ENCODE measurements at regions not wholly inside any gene's neighbourhood (a gene's known extent, or its start where the extent isn't known, plus 50 kb on each side); places are given as distances from the start of the nearest gene placed in this dataset.
A peak's percentile ranks its signal among the peaks of the same experiment; 100 is the strongest.

GRCh38 chr1:204736836-204737235 is 51.3 kb upstream of the LRRN2 start:
- Histone ChIP-seq H3K4me1 (ENCODE audit: control insufficient read depth, insufficient read depth, low read length, poor library complexity, severe bottlenecking) (no peaks in the 10 kb centered on the region), H3K36me3 (ENCODE audit: control insufficient read depth, insufficient read depth, low read length) (no peaks in the 10 kb centered on the region), H3K27ac (ENCODE audit: insufficient read depth, low read length, poor library complexity, severe bottlenecking) (no peak overlapping the region), H3K9me3 (ENCODE audit: control insufficient read depth, low read length) (no peaks in the 10 kb centered on the region), H3K27me3 (replicated peaks; ENCODE audit: control insufficient read depth, insufficient read depth, low read length, poor library complexity, severe bottlenecking) (no peaks in the 10 kb centered on the region), H3K4me3 (ENCODE audit: insufficient read depth, low read depth, low read length, poor library complexity, severe bottlenecking) (no peak overlapping the region)
- no peak for DNase-seq

- no peaks in the 10 kb centered on the region for H3K27me3 ChIP-seq (replicated peaks; ENCODE audit: control insufficient read depth, insufficient read depth, low read length, poor library complexity, severe bottlenecking)
- no peak for DNase-seq
- no peak overlapping the region for H3K4me3 ChIP-seq (ENCODE audit: insufficient read depth, low read depth, low read length, poor library complexity, severe bottlenecking)
- H3K36me3 ChIP-seq (ENCODE audit: control insufficient read depth, insufficient read depth, low read length) = no peaks in the 10 kb centered on the region
- H3K4me1 ChIP-seq (ENCODE audit: control insufficient read depth, insufficient read depth, low read length, poor library complexity, severe bottlenecking) = no peaks in the 10 kb centered on the region
- no peaks in the 10 kb centered on the region for H3K9me3 ChIP-seq (ENCODE audit: control insufficient read depth, low read length)
- no peak overlapping the region for H3K27ac ChIP-seq (ENCODE audit: insufficient read depth, low read length, poor library complexity, severe bottlenecking)
Observed at GRCh38 chr1:204738506-204738905, 53.0 kb upstream of the LRRN2 start.

DNA sequence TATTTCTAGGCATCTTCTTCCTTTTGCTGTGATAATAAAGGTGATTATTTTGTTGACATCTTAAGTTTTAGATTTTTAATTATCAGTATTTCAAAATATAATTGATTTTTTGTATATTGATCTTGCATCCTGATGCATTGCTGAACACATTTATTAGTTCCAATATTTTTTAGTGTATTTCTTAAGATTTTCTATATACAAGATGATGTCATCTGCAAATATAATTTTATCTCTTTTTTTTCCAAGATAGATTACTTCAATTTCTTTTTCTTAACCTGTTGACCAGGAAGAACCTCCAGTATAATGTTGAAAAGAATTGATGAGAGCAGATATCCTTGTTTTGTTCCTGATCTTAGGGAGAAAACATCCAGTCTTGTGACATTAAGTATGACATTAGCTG is 54.8 kb upstream of the LRRN2 start:
- DNase-seq = no peak
- H3K4me3 ChIP-seq (ENCODE audit: insufficient read depth, low read depth, low read length, poor library complexity, severe bottlenecking) = no peak overlapping the region
- no peaks in the 10 kb centered on the region for H3K4me1 ChIP-seq (ENCODE audit: control insufficient read depth, insufficient read depth, low read length, poor library complexity, severe bottlenecking)
- no peaks in the 10 kb centered on the region for H3K27me3 ChIP-seq (replicated peaks; ENCODE audit: control insufficient read depth, insufficient read depth, low read length, poor library complexity, severe bottlenecking)
- no peak overlapping the region for H3K27ac ChIP-seq (ENCODE audit: insufficient read depth, low read length, poor library complexity, severe bottlenecking)
- no peaks in the 10 kb centered on the region for H3K36me3 ChIP-seq (ENCODE audit: control insufficient read depth, insufficient read depth, low read length)
- H3K9me3 ChIP-seq (ENCODE audit: control insufficient read depth, low read length) = no peaks in the 10 kb centered on the region

- Histone ChIP-seq H3K4me3 (ENCODE audit: insufficient read depth, low read depth, low read length, poor library complexity, severe bottlenecking) (no peak overlapping the region), H3K36me3 (ENCODE audit: control insufficient read depth, insufficient read depth, low read length) (no peaks in the 10 kb centered on the region), H3K27me3 (replicated peaks; ENCODE audit: control insufficient read depth, insufficient read depth, low read length, poor library complexity, severe bottlenecking) (no peaks in the 10 kb centered on the region), H3K27ac (ENCODE audit: insufficient read depth, low read length, poor library complexity, severe bottlenecking) (no peak overlapping the region), H3K4me1 (ENCODE audit: control insufficient read depth, insufficient read depth, low read length, poor library complexity, severe bottlenecking) (no peaks in the 10 kb centered on the region), H3K9me3 (ENCODE audit: control insufficient read depth, low read length) (no peaks in the 10 kb centered on the region)
- no peak for DNase-seq
Observed at GRCh38 chr1:204741440-204741839, 55.9 kb upstream of the LRRN2 start.

DNA sequence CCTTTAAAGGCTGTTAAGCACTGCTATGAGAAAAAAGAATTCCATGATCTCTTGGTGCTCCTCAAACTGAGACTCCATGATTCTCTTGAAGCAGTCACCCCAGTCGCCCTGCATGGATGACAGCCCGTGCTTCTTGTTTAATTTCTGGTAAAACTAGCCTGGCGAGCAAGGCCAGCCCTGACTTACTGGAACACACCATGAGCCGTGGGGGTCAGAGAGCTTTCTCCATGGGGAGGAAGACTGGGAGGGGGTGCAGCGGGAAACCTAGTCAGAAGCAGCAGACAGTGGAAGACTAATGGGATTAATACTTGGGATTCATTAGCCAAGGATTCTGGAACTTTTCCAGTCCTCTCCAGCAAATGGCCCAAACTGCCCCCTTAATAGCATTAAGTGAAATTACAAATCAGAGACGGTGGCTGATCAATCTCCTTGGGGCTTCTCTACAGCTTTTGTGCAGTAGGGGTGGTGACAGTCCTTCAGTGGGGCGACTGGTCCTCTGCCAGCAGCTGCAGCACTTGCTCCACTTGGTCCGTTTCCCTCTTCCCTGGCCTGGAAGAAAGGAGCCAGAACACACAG is 57.2 kb upstream of the LRRN2 start:
- Histone ChIP-seq H3K36me3 (ENCODE audit: control insufficient read depth, insufficient read depth, low read length) (no peaks in the 10 kb centered on the region), H3K27ac (ENCODE audit: insufficient read depth, low read length, poor library complexity, severe bottlenecking) (no peak overlapping the region), H3K4me3 (ENCODE audit: insufficient read depth, low read depth, low read length, poor library complexity, severe bottlenecking) (no peak overlapping the region), H3K27me3 (replicated peaks; ENCODE audit: control insufficient read depth, insufficient read depth, low read length, poor library complexity, severe bottlenecking) (no peaks in the 10 kb centered on the region), H3K9me3 (ENCODE audit: control insufficient read depth, low read length) (no peaks in the 10 kb centered on the region), H3K4me1 (ENCODE audit: control insufficient read depth, insufficient read depth, low read length, poor library complexity, severe bottlenecking) (no peaks in the 10 kb centered on the region)
- DNase-seq = no peak

DNA sequence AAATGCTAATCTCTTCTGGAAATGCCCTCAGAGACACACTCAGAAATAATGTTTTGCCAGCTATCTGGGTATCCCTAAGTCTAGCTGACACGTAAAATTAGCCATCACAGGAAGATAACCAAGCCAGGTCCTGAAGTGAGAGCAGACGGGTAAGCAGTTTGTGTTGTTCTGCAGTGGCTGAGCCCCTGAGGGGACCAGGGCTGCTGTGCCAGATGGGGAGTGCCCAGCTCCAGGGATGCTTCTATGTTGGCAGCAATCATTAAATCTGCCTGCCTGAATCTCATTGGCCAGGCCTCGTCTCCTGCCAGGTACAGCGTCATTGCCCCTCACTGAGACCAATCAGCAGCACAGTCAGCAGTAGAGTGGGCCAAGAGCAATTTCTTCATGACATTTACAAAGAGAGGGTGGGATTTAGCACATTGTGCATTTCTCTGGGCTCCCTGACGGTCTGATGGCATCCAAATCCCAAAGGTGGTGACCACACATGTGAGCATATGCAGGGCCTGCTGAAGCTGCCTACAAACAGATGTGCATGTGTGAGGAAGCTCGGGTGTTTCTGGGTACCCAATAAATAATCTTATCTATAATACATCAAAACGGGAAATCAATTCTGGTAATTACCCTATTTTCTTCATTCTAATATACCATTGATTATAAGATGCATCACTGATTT is 58.7 kb upstream of the LRRN2 start:
- H3K27ac ChIP-seq (ENCODE audit: insufficient read depth, low read length, poor library complexity, severe bottlenecking) = no peak overlapping the region
- no peaks in the 10 kb centered on the region for H3K9me3 ChIP-seq (ENCODE audit: control insufficient read depth, low read length)
- H3K4me3 ChIP-seq (ENCODE audit: insufficient read depth, low read depth, low read length, poor library complexity, severe bottlenecking) = no peak overlapping the region
- no peaks in the 10 kb centered on the region for H3K27me3 ChIP-seq (replicated peaks; ENCODE audit: control insufficient read depth, insufficient read depth, low read length, poor library complexity, severe bottlenecking)
- DNase-seq = no peak
- H3K36me3 ChIP-seq (ENCODE audit: control insufficient read depth, insufficient read depth, low read length) = no peaks in the 10 kb centered on the region
- H3K4me1 ChIP-seq (ENCODE audit: control insufficient read depth, insufficient read depth, low read length, poor library complexity, severe bottlenecking) = no peaks in the 10 kb centered on the region

GRCh38 chr1:204746838-204747442 is 61.4 kb upstream of the LRRN2 start:
- H3K27me3 ChIP-seq (replicated peaks; ENCODE audit: control insufficient read depth, insufficient read depth, low read length, poor library complexity, severe bottlenecking) = no peaks in the 10 kb centered on the region
- H3K4me3 ChIP-seq (ENCODE audit: insufficient read depth, low read depth, low read length, poor library complexity, severe bottlenecking) = no peak overlapping the region
- no peaks in the 10 kb centered on the region for H3K9me3 ChIP-seq (ENCODE audit: control insufficient read depth, low read length)
- H3K36me3 ChIP-seq (ENCODE audit: control insufficient read depth, insufficient read depth, low read length) = no peaks in the 10 kb centered on the region
- H3K27ac ChIP-seq (ENCODE audit: insufficient read depth, low read length, poor library complexity, severe bottlenecking) = no peak overlapping the region
- DNase-seq = peak in 1 of 3 donors; percentile 22
- H3K4me1 ChIP-seq (ENCODE audit: control insufficient read depth, insufficient read depth, low read length, poor library complexity, severe bottlenecking) = no peaks in the 10 kb centered on the region

GRCh38 chr1:204751480-204751879 is 65.9 kb upstream of the LRRN2 start:
- Histone ChIP-seq H3K27ac (ENCODE audit: insufficient read depth, low read length, poor library complexity, severe bottlenecking) (no peak overlapping the region), H3K4me1 (ENCODE audit: control insufficient read depth, insufficient read depth, low read length, poor library complexity, severe bottlenecking) (no peaks in the 10 kb centered on the region), H3K36me3 (ENCODE audit: control insufficient read depth, insufficient read depth, low read length) (no peaks in the 10 kb centered on the region), H3K27me3 (replicated peaks; ENCODE audit: control insufficient read depth, insufficient read depth, low read length, poor library complexity, severe bottlenecking) (no peaks in the 10 kb centered on the region), H3K4me3 (ENCODE audit: insufficient read depth, low read depth, low read length, poor library complexity, severe bottlenecking) (no peak overlapping the region), H3K9me3 (ENCODE audit: control insufficient read depth, low read length) (no peaks in the 10 kb centered on the region)
- no peak for DNase-seq

GRCh38 chr1:204751883-204752687 is 66.5 kb upstream of the LRRN2 start:
- no peak for DNase-seq
- no peak overlapping the region for H3K27ac ChIP-seq (ENCODE audit: insufficient read depth, low read length, poor library complexity, severe bottlenecking)
- no peaks in the 10 kb centered on the region for H3K4me1 ChIP-seq (ENCODE audit: control insufficient read depth, insufficient read depth, low read length, poor library complexity, severe bottlenecking)
- H3K36me3 ChIP-seq (ENCODE audit: control insufficient read depth, insufficient read depth, low read length) = no peaks in the 10 kb centered on the region
- H3K4me3 ChIP-seq (ENCODE audit: insufficient read depth, low read depth, low read length, poor library complexity, severe bottlenecking) = no peak overlapping the region
- H3K27me3 ChIP-seq (replicated peaks; ENCODE audit: control insufficient read depth, insufficient read depth, low read length, poor library complexity, severe bottlenecking) = no peaks in the 10 kb centered on the region
- H3K9me3 ChIP-seq (ENCODE audit: control insufficient read depth, low read length) = no peaks in the 10 kb centered on the region

DNA sequence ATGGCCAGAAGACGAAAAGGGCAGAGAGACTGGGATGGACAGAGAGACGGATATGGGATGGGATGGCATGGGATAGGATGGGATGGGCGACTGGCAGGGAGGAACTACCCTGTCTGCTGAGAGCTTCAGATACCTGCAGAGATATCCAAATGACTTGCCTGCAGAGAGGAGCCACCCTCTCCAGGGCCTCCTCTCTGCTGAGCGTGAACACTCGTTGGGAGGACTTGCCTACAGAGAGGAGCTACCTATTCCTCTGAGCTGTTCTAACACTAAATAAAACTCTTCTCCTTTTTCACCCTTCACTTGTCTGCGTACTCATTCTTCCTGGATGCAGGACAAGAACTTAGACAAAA is 67.1 kb upstream of the LRRN2 start:
- Histone ChIP-seq H3K4me3 (ENCODE audit: insufficient read depth, low read depth, low read length, poor library complexity, severe bottlenecking) (no peak overlapping the region), H3K4me1 (ENCODE audit: control insufficient read depth, insufficient read depth, low read length, poor library complexity, severe bottlenecking) (no peaks in the 10 kb centered on the region), H3K36me3 (ENCODE audit: control insufficient read depth, insufficient read depth, low read length) (no peaks in the 10 kb centered on the region), H3K27ac (ENCODE audit: insufficient read depth, low read length, poor library complexity, severe bottlenecking) (no peak overlapping the region), H3K9me3 (ENCODE audit: control insufficient read depth, low read length) (no peaks in the 10 kb centered on the region), H3K27me3 (replicated peaks; ENCODE audit: control insufficient read depth, insufficient read depth, low read length, poor library complexity, severe bottlenecking) (no peaks in the 10 kb centered on the region)
- DNase-seq = no peak
